ENCODE measurements at regions not wholly inside any gene's neighbourhood (a gene's known extent, or its start where the extent isn't known, plus 50 kb on each side); places are given as distances from the start of the nearest gene placed in this dataset.

DNA sequence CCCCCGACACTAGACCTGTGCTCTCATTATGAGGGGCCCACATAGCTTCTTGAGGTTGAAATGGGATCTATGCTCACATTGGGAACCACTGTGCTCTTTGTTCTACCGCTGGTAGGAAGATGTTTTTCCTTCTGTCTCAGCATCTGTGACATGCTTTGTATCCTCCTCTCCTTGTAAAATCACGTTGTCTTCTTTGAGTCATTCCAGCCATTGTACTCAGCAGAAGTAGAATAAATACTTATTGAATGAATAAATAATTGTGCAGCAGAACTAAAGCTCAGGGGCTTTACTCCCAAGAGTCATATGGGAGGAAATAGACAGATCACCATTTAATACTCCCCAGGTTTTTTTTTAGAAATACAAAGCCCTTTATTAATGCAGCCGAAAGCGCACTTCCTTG lies 66.3 kb upstream of the EDEM3 start:
- TF ChIP-seq EP300 (IDR thresholded peaks at IDR 0.05) (no peak), POLR2A (IDR thresholded peaks at IDR 0.05) (no peak)
- TF ChIP-seq, protein P1, sequence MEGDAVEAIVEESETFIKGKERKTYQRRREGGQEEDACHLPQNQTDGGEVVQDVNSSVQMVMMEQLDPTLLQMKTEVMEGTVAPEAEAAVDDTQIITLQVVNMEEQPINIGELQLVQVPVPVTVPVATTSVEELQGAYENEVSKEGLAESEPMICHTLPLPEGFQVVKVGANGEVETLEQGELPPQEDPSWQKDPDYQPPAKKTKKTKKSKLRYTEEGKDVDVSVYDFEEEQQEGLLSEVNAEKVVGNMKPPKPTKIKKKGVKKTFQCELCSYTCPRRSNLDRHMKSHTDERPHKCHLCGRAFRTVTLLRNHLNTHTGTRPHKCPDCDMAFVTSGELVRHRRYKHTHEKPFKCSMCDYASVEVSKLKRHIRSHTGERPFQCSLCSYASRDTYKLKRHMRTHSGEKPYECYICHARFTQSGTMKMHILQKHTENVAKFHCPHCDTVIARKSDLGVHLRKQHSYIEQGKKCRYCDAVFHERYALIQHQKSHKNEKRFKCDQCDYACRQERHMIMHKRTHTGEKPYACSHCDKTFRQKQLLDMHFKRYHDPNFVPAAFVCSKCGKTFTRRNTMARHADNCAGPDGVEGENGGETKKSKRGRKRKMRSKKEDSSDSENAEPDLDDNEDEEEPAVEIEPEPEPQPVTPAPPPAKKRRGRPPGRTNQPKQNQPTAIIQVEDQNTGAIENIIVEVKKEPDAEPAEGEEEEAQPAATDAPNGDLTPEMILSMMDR (IDR thresholded peaks at IDR 0.05) = no peak

Data from gastroesophageal sphincter (tissue), 3 donors.